IgD-negative memory B cell (primary cell): ENCODE measurements at regions not wholly inside any gene's neighbourhood (a gene's known extent, or its start where the extent isn't known, plus 50 kb on each side); places are given as distances from the start of the nearest gene placed in this dataset.
"Not testable (repeated sequence)": the region's sequence is repeated elsewhere in the genome, so short reads cannot be mapped to it uniquely, and the experiment has no call there.

Experiments used
- H3K27ac Mint-ChIP-seq, 3 donors: one replicate each; pipeline ENCODE4 v1.8.0; 2020 to 2022; ENCODE audit warnings: mild to moderate bottlenecking in 3 of 3, mixed read lengths in 3 of 3, moderate library complexity in 1 of 3
- H3K27me3 Mint-ChIP-seq: one replicate; pipeline ENCODE4 v1.8.0; 2021; ENCODE audit warnings: mixed read lengths
- H3K36me3 Mint-ChIP-seq: one replicate; pipeline ENCODE4 v1.8.0; 2020; ENCODE audit warnings: mild to moderate bottlenecking, mixed read lengths
- H3K4me1 Mint-ChIP-seq, 3 donors: one replicate each; pipeline ENCODE4 v1.8.0; 2020 to 2022; ENCODE audit warnings: mixed read lengths in 3 of 3, mild to moderate bottlenecking in 1 of 3
- H3K4me3 Mint-ChIP-seq, 4 donors: one replicate each; pipeline ENCODE4 v1.8.0; 2020 to 2022; ENCODE audit warnings: mild to moderate bottlenecking in 4 of 4, mixed read lengths in 4 of 4, moderate library complexity in 3 of 4
- H3K9me3 Mint-ChIP-seq, 3 donors: one replicate each; pipeline ENCODE4 v1.8.0; 2020 to 2021; ENCODE audit warnings: mixed read lengths in 3 of 3, mild to moderate bottlenecking in 1 of 3

DNA sequence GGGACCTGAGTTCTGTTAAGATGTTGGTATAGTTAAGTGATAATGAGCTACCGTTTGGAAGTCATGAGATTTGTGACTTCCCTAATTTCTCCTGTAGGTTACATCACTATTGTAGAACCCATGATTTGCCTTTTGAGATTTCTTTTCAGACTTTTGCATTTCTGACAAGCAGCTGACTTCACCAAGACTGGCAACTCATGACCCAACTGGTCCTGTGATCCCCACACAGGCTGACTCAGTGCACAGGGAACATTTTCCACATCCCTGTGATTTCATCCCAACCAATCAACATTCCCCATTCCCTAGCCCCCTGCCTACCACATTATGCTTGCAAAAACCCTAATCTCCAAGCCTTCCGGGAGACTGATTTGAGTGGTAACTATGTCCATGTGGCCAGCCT, 242.1 kb upstream of the PDZRN3 start:
- Mint-ChIP-seq H3K36me3 (no peaks in the 10 kb centered on the region), H3K4me3 (no peak overlapping the region), H3K9me3 (peaks cover 4 to 9% (median 6%) of the 10 kb centered on the region in 3 donors), H3K27ac (no peak overlapping the region), H3K4me1 (no peaks in the 10 kb centered on the region), H3K27me3 (no peaks in the 10 kb centered on the region)

DNA sequence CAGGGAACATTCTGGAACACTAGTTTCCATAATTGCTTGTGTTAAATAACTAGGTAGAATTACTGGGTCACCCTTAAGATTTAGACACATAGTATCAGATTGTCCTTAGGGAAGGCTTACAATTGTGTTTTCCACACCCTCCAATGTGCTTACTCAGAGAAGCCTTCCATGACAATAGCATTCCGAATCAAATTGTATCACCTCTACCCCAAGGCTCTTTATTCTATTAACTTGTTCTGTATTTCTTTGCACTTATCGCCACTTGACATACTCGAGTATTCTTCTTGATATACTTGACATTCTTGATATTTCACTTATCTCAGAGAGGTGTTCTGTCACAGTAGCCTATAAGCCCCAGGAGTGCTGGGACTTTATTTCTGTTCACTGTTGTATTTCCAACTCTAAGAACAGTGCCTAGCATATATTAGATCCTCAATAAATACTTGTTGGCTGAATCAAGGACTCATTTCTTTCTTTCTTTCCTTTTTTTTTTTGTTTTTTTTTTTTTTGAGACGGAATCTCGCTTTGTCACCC, 238.9 kb upstream of the PDZRN3 start:
- no peaks in the 10 kb centered on the region for H3K4me1 Mint-ChIP-seq
- no peak overlapping the region for H3K4me3 Mint-ChIP-seq
- H3K27me3 Mint-ChIP-seq, result no peaks in the 10 kb centered on the region
- H3K27ac Mint-ChIP-seq, result no peak overlapping the region
- H3K9me3 Mint-ChIP-seq, result peaks cover 0 to 9% (median 2%) of the 10 kb centered on the region in 3 donors
- no peaks in the 10 kb centered on the region for H3K36me3 Mint-ChIP-seq

GRCh38 chr3:73855813-73856212, 231.1 kb upstream of the PDZRN3 start:
- no peak overlapping the region for H3K4me3 Mint-ChIP-seq
- H3K4me1 Mint-ChIP-seq, result no peaks in the 10 kb centered on the region
- peaks cover 2 to 15% (median 3%) of the 10 kb centered on the region in 3 donors for H3K9me3 Mint-ChIP-seq
- H3K36me3 Mint-ChIP-seq, result no peaks in the 10 kb centered on the region
- H3K27me3 Mint-ChIP-seq, result no peaks in the 10 kb centered on the region
- H3K27ac Mint-ChIP-seq, result no peak overlapping the region

DNA sequence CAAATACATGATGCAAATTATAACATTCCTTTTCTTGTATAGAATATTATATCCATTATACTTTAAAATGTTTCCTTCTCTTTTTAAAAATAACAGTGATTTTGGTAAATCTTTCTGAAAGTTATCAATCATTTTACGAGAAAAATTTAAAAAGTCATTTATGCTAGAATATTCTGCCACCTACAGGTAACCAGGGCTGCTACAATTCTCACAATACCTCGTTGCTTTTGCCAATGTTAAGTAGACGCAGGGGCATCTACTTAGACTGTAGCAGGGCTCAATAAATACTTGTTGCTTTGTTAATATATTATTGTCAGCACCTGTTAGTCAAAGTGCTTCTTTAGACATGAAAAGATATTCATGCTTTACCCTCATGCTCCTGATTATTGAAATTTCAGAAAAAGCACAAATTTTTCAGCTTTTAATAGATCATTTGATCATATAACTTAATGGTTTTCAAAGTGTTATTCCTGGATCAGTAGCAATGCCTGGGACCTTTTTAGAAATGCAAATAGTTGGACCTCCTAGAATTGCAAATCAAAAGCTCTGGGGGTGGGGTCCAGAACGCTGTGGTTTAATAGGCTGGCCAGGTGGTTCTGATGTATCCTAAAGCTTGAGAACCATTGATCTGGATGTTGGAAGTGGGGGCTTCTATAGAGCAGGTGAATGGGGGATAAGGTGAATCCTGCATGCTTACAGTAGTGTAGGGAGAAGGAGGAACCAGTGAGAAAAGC, 223.6 kb upstream of the PDZRN3 start:
- Mint-ChIP-seq H3K4me3 (no peak overlapping the region), H3K9me3 (peaks cover 2 to 20% (median 9%) of the 10 kb centered on the region in 3 donors), H3K27me3 (no peaks in the 10 kb centered on the region), H3K4me1 (no peaks in the 10 kb centered on the region), H3K36me3 (peaks cover 1% of the 10 kb centered on the region), H3K27ac (no peak overlapping the region)

- H3K27ac Mint-ChIP-seq, result no peak overlapping the region
- H3K4me1 Mint-ChIP-seq, result no peaks in the 10 kb centered on the region
- no peaks in the 10 kb centered on the region for H3K27me3 Mint-ChIP-seq
- no peak overlapping the region for H3K4me3 Mint-ChIP-seq
- peaks cover 2 to 16% (median 9%) of the 10 kb centered on the region in 3 donors for H3K9me3 Mint-ChIP-seq
- peaks cover 1% of the 10 kb centered on the region for H3K36me3 Mint-ChIP-seq
These were observed 222.2 kb upstream of the PDZRN3 start for GRCh38 chr3:73846951-73847350.

DNA sequence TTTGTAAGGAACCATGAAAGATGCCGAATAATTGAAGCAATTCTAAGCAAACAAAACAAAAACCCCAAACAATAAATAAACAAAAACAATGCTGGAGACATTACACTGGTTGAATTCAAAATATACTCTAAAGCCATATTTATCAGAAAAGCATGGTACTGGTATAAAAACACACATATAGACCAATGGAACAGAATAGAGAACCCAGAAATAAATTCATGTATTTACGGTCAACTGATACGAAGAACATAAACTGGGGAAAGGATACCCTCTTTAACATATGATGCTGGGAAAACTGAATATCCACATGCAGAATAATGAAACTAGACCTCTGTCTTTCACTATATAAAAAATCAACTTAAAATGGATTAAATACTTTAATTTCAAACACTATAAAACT, 214.3 kb upstream of the PDZRN3 start:
- H3K9me3 Mint-ChIP-seq, result peaks cover 7 to 31% (median 9%) of the 10 kb centered on the region in 3 donors
- H3K4me1 Mint-ChIP-seq, result no peaks in the 10 kb centered on the region
- no peak overlapping the region for H3K4me3 Mint-ChIP-seq
- H3K27ac Mint-ChIP-seq, result no peak overlapping the region
- no peaks in the 10 kb centered on the region for H3K36me3 Mint-ChIP-seq
- H3K27me3 Mint-ChIP-seq, result no peaks in the 10 kb centered on the region

DNA sequence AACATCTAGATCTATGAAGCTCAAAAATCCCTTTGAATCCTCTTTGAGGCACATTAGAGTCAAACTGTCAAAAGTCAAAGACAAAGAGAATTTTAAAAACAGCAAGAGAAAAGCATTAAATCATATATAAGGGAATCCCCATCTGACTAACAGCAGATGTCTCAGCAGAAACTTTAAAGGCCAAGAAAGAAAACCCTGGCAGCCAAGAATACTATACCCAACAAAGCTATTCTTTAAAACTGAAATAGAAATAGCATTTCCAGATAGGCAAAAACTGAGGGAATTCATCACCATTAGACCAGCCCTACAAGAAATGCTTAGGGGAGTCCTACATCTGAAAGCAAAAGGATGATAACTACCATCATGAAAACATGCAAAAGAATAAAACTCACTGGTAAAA, 211.2 kb upstream of the PDZRN3 start:
- Mint-ChIP-seq H3K27me3 (no peaks in the 10 kb centered on the region), H3K4me1 (no peaks in the 10 kb centered on the region), H3K27ac (no peak overlapping the region), H3K4me3 (no peak overlapping the region), H3K36me3 (no peaks in the 10 kb centered on the region), H3K9me3 (peaks cover 4 to 23% (median 8%) of the 10 kb centered on the region in 3 donors)

DNA sequence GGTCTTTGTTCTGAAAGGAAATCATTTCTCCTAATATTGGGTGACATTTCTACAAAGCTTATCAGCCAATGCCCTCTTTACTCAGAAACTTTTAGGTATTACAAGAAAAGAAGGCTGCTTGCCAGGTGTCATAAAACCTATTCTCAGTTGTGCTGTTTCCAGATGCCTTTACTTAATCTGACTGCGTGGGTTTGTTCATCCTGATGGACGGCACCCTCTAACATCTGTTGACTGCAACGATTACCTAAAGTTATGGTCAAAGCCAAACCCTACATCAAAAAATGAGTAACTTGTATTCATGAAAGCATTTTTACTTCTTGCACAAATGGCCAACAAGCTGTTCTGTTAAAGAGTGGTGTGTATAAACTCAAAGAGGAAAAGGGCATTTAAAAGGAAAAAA, 207.7 kb upstream of the PDZRN3 start:
- no peaks in the 10 kb centered on the region for H3K36me3 Mint-ChIP-seq
- no peaks in the 10 kb centered on the region for H3K27me3 Mint-ChIP-seq
- H3K4me3 Mint-ChIP-seq, result no peak overlapping the region
- H3K9me3 Mint-ChIP-seq, result peaks cover 0 to 8% (median 4%) of the 10 kb centered on the region in 3 donors
- no peak overlapping the region for H3K27ac Mint-ChIP-seq
- no peaks in the 10 kb centered on the region for H3K4me1 Mint-ChIP-seq

DNA sequence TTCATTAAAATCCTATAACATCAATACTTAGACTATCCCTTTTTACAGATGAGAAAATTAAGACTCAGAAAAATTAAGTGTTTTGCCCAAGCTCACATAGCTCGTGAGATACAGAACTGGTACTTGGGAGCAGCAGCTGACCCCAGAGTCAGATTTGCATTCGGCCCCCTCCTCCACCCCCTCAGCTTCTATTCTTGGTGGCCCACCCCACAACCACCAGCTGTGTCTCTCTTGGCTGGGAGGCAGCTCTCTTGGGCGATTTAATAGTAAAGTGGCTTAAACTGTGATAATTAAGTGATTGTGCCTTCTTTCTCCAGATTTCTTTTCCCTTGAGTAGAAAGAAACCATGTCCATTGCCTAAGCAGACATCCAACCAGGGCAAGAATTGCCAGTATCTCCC, 203.6 kb upstream of the PDZRN3 start:
- Mint-ChIP-seq H3K4me3 (no peak overlapping the region), H3K4me1 (no peaks in the 10 kb centered on the region), H3K9me3 (peaks cover 0 to 11% (median 2%) of the 10 kb centered on the region in 3 donors), H3K27ac (no peak overlapping the region), H3K27me3 (no peaks in the 10 kb centered on the region), H3K36me3 (no peaks in the 10 kb centered on the region)

- Mint-ChIP-seq H3K4me3 (no peak overlapping the region), H3K4me1 (no peaks in the 10 kb centered on the region), H3K27ac (no peak overlapping the region), H3K36me3 (no peaks in the 10 kb centered on the region), H3K9me3 (peaks cover 0 to 11% (median 2%) of the 10 kb centered on the region in 3 donors), H3K27me3 (no peaks in the 10 kb centered on the region)
These were observed 203.0 kb upstream of the PDZRN3 start for GRCh38 chr3:73827725-73828211.

GRCh38 chr3:73827204-73827603, 202.5 kb upstream of the PDZRN3 start:
- H3K4me1 Mint-ChIP-seq, result no peaks in the 10 kb centered on the region
- no peak overlapping the region for H3K27ac Mint-ChIP-seq
- H3K27me3 Mint-ChIP-seq, result no peaks in the 10 kb centered on the region

DNA sequence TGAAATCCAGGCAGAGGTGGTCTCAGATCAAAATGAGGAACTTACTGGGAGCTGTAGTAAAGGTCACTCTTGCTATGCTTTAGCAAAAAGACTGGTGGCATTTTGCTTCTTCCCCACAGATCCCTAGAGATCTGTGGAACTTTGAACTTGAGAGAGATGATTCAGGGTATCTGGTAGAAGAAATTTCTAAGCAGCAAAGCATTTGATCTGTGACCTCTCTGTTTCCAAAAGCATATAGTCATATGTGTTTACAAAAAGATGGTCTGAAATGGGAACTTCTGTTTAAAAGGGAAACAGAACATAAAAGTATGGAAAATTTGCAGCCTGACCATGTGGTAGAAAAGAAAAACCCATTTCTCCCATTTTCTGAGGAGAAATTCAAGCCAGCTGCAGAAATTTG, 196.2 kb upstream of the PDZRN3 start:
- not testable (repeated sequence) for H3K27me3 Mint-ChIP-seq, H3K4me1 Mint-ChIP-seq, H3K4me3 Mint-ChIP-seq, H3K36me3 Mint-ChIP-seq, H3K27ac Mint-ChIP-seq
- H3K9me3 Mint-ChIP-seq, result peaks cover 4 to 19% (median 9%) of the 10 kb centered on the region in 3 donors

More at GRCh38 chr3:73827204-73827603, 202.5 kb upstream of the PDZRN3 start:
- peaks cover 0 to 13% (median 2%) of the 10 kb centered on the region in 3 donors for H3K9me3 Mint-ChIP-seq
- H3K4me3 Mint-ChIP-seq, result no peak overlapping the region
- no peaks in the 10 kb centered on the region for H3K36me3 Mint-ChIP-seq

- Mint-ChIP-seq H3K27me3 (no peaks in the 10 kb centered on the region), H3K9me3 (peaks cover 4 to 21% (median 9%) of the 10 kb centered on the region in 3 donors)
These were observed 195.7 kb upstream of the PDZRN3 start for GRCh38 chr3:73820431-73820830.

GRCh38 chr3:73815966-73816365, 191.2 kb upstream of the PDZRN3 start:
- Mint-ChIP-seq H3K4me1 (no peaks in the 10 kb centered on the region), H3K27ac (no peak overlapping the region), H3K36me3 (no peaks in the 10 kb centered on the region), H3K4me3 (no peak overlapping the region), H3K27me3 (no peaks in the 10 kb centered on the region), H3K9me3 (peaks cover 0 to 40% (median 15%) of the 10 kb centered on the region in 3 donors)

More at GRCh38 chr3:73820431-73820830, 195.7 kb upstream of the PDZRN3 start:
- no peaks in the 10 kb centered on the region for H3K4me1 Mint-ChIP-seq
- H3K27ac Mint-ChIP-seq, result no peak overlapping the region
- no peaks in the 10 kb centered on the region for H3K36me3 Mint-ChIP-seq
- H3K4me3 Mint-ChIP-seq, result no peak overlapping the region

GRCh38 chr3:73813692-73814292, 189.1 kb upstream of the PDZRN3 start:
- Mint-ChIP-seq H3K9me3 (peaks cover 2 to 34% (median 12%) of the 10 kb centered on the region in 3 donors), H3K4me1 (no peaks in the 10 kb centered on the region), H3K27ac (no peak overlapping the region), H3K36me3 (no peaks in the 10 kb centered on the region), H3K4me3 (no peak overlapping the region), H3K27me3 (no peaks in the 10 kb centered on the region)
